ENCODE measurements at regions not wholly inside any gene's neighbourhood (a gene's known extent, or its start where the extent isn't known, plus 50 kb on each side); places are given as distances from the start of the nearest gene placed in this dataset.

GRCh38 chr4:118585015-118585414 is 100.2 kb upstream of the METTL14 start:
- FAIRE-seq (no peak), DNase-seq (ENCODE audit: low read depth in 1 of 2, low spot score in 2 of 2) (no peak)
- Histone ChIP-seq H3K18ac (ENCODE audit: extremely low read depth, low read length) (no peak overlapping the region), H3K56ac (replicated peaks; ENCODE audit: insufficient read length, low read depth, low read length) (no peak overlapping the region), H4K5ac (ENCODE audit: insufficient read length, low read depth, low read length) (no peak overlapping the region), H3K23me2 (ENCODE audit: low read depth, low read length) (no peaks in the 10 kb centered on the region; the same call in 1 of the 2 replicates), H3K9me3 (ENCODE audit: insufficient read depth in 2 of 2, low read depth in 1 of 2, low read length in 1 of 2) (no peaks in the 10 kb centered on the region), H3K79me2 (ENCODE audit: control insufficient read depth in 1 of 2, insufficient read depth in 2 of 2, low read length in 2 of 2) (no peaks in the 10 kb centered on the region), H3K4ac (replicated peaks; ENCODE audit: insufficient read length, low read depth, low read length) (no peak overlapping the region), H3K4me1 (replicated peaks in 1 of 4; ENCODE audit: control insufficient read depth in 3 of 4, insufficient read depth in 4 of 4, low read length in 3 of 4) (peaks cover 3 to 7% (median 4%) of the 10 kb centered on the region in 4 experiments; a peak in 6 of 7 replicates), H2BK120ac (replicated peaks; ENCODE audit: low read depth, low read length) (no peak overlapping the region), H4K8ac (ENCODE audit: extremely low read depth, insufficient read depth, low read length) (no peak overlapping the region), H3K23ac (ENCODE audit: insufficient read length) (no peak overlapping the region), H3K14ac (ENCODE audit: insufficient read length) (no peak overlapping the region), H3K79me1 (ENCODE audit: low read depth, low read length) (no peaks in the 10 kb centered on the region; the same call in 1 of the 2 replicates), H4K20me1 (replicated peaks in 1 of 2; ENCODE audit: control insufficient read depth in 1 of 2, insufficient read depth in 2 of 2, low read length in 2 of 2) (no peaks in the 10 kb centered on the region), H2BK20ac (ENCODE audit: low read length) (no peak overlapping the region), H3K9ac (replicated peaks in 1 of 4; ENCODE audit: extremely low read depth in 1 of 4, low read depth in 3 of 4, low read length in 3 of 4) (no peak overlapping the region), H3K27me3 (replicated peaks in 1 of 4; ENCODE audit: control insufficient read depth in 3 of 4, extremely low read depth in 1 of 4, insufficient read depth in 3 of 4, low read length in 3 of 4) (no peaks in the 10 kb centered on the region), H3K4me2 (ENCODE audit: insufficient read depth in 1 of 2, low read depth in 2 of 2, low read length in 2 of 2) (peak overlapping the region in 1 of 2 experiments; percentile 59; a peak in 1 of 4 replicates), H2BK12ac (ENCODE audit: low read depth, low read length) (0 out of 2 replicates have a peak overlapping the region, but pooled peaks have one; percentile 70), H3K27ac (ENCODE audit: low read depth, low read length) (no peak overlapping the region), H3K36me3 (ENCODE audit: control insufficient read depth in 2 of 4, insufficient read depth in 4 of 4, low read length in 3 of 4) (no peaks in the 10 kb centered on the region), H2BK5ac (ENCODE audit: low read depth, low read length) (no peak overlapping the region), H2AFZ (ENCODE audit: low read length) (peak overlapping the region; percentile 48; the same call in 1 of the 2 replicates), H3K4me3 (ENCODE audit: extremely low read depth in 1 of 4, insufficient read depth in 2 of 4, low read depth in 3 of 4, low read length in 4 of 4) (no peak overlapping the region), H4K91ac (replicated peaks; ENCODE audit: insufficient read length, low read length) (no peak overlapping the region), H2BK15ac (ENCODE audit: low read length) (no peak overlapping the region), H2AK5ac (ENCODE audit: low read depth, low read length) (no peak overlapping the region)
- ChIA-PET POLR2A (ENCODE audit: partially characterized antibody) (interaction anchor here (0.7 to 1.0 kb wide), 2 partner anchors 100 to 515 kb away, joined by 3 read pairs; partner anchors contain the start of gene METTL14), CTCF (ENCODE audit: partially characterized antibody) (interaction anchor here (1.2 to 1.5 kb wide), 2 partner anchors 100 to 232 kb away, joined by 3 to 5 read pairs; partner anchors contain the start of genes METTL14 and PRSS12)
- TF ChIP-seq SUZ12 (IDR thresholded peaks at IDR 0.05; ENCODE audit: low read length) (no peak), SP4 (IDR thresholded peaks at IDR 0.05; ENCODE audit: low read length) (no peak), KDM4A (IDR thresholded peaks at IDR 0.05; ENCODE audit: low read depth, low read length, severe bottlenecking) (peak; percentile 25)
- 83% methylated on average over 5 of the region's 5 CpGs; no CpG with 5 or more reads in 1 of the 2 experiments for WGBS, 2 experiments (ENCODE audit: extremely low coverage in 1 of 2, insufficient coverage in 1 of 2, insufficient read length in 1 of 2, insufficient replicate concordance in 2 of 2, low coverage in 1 of 2, low lambda C conversion rate in 2 of 2, missing lambda C conversion rate in 1 of 2)
